Panc1 (cell line): ENCODE measurements at regions not wholly inside any gene's neighbourhood (a gene's known extent, or its start where the extent isn't known, plus 50 kb on each side); places are given as distances from the start of the nearest gene placed in this dataset.

Source experiments
- ATAC-seq: fragments of 200-7000 bp; cut with Tn5 transposase; 2 replicates; pipeline ENCODE4 v1.9.1; 2020; ENCODE audit warnings: mild to moderate bottlenecking, moderate library complexity
- BruUV-seq: library from RNA; stranded (reverse); fragments of 400-500 nt; replicated peaks from 2 replicates; lab custom pipeline; 2021; lab: Mats Ljungman, UMichigan
- CTCF ChIA-PET: fragments of 300-600 bp; sonication (Branson Sonifier 250); formaldehyde crosslinking; loops from one replicate; lab custom pipeline; 2022; ENCODE audit warnings: antibody characterized with exemption; lab: Charles Lee
- POLR2A ChIA-PET: fragments of 300-600 bp; sonication (Branson Sonifier 250); formaldehyde crosslinking; loops from one replicate; lab custom pipeline; 2022; ENCODE audit warnings: antibody characterized with exemption; lab: Charles Lee
- DNase-seq: peaks from one replicate; pipeline ENCODE4 v3.0.0-alpha.2; 2010; ENCODE audit warnings: low read depth, low spot score
- H3K27ac ChIP-seq: 2 replicates; pipeline ENCODE4 v1.5.1; 2011; ENCODE audit warnings: mild to moderate bottlenecking, low read length, inconsistent platforms
- H3K27me3 ChIP-seq: fragments of 200-500 bp; sonication (Bioruptor generic); 2 replicates; pipeline ENCODE4 v1.6.0; 2014; ENCODE audit warnings: low read length, inconsistent platforms; ENCODE audit not compliant: control insufficient read depth, insufficient read depth
- H3K36me3 ChIP-seq: fragments of 200-500 bp; sonication (Bioruptor generic); 2 replicates; pipeline ENCODE4 v1.5.1; 2014; ENCODE audit warnings: inconsistent platforms, mild to moderate bottlenecking, low read length, moderate library complexity; ENCODE audit not compliant: control insufficient read depth, insufficient read depth
- H3K4me1 ChIP-seq: 2 replicates; pipeline ENCODE4 v1.5.1; 2011; ENCODE audit warnings: inconsistent platforms, mild to moderate bottlenecking, low read length, moderate library complexity; ENCODE audit not compliant: control insufficient read depth, insufficient read depth
- H3K4me3 ChIP-seq, 2 experiments: 2 replicates each; pipeline ENCODE4 v1.5.1; 2011 to 2012; ENCODE audit warnings: low read depth in 2 of 2, low read length in 2 of 2, mild to moderate bottlenecking in 2 of 2, inconsistent platforms in 1 of 2, moderate library complexity in 1 of 2
- H3K9me3 ChIP-seq: fragments of 200-500 bp; sonication (Bioruptor generic); 2 replicates; pipeline ENCODE4 v1.5.1; 2014; ENCODE audit warnings: low read depth, mild to moderate bottlenecking, inconsistent platforms, low read length, moderate library complexity; ENCODE audit not compliant: control insufficient read depth, insufficient read depth
- CTCF ChIP-seq: fragments of 450-650 bp; IDR thresholded peaks from 2 replicates; pipeline ENCODE4 v1.5.1; 2017; ENCODE audit warnings: mild to moderate bottlenecking
- POLR2AphosphoS5 ChIP-seq: IDR thresholded peaks from 2 replicates; pipeline ENCODE4 v1.6.1; 2012; ENCODE audit warnings: mild to moderate bottlenecking, low read depth, low read length, moderate library complexity
- SIN3A ChIP-seq: IDR thresholded peaks from 2 replicates; pipeline ENCODE4 v1.6.1; 2012; ENCODE audit warnings: low read depth, mild to moderate bottlenecking, low read length, moderate library complexity, borderline replicate concordance; ENCODE audit not compliant: insufficient read depth
- TCF7L2 ChIP-seq: IDR thresholded peaks from 2 replicates; pipeline ENCODE4 v1.6.1; 2011; ENCODE audit warnings: mild to moderate bottlenecking, low read depth, low read length, inconsistent platforms
- in situ Hi-C: cut with HindIII; loops from 2 replicates; pipeline ENCODE4 v1.10.0; 2016; ENCODE audit warnings: low sequenced_read_pairs, low pct_unique_long_range_greater_than_20kb
- intact Hi-C: fragments of 100-400 bp; cut with micrococcal nuclease; formaldehyde crosslinking; loops from one replicate; pipeline ENCODE4 v1.10.0; 2022; ENCODE audit not compliant: unreplicated experiment
- TF ChIP-seq, protein P1 (sequence below), 2 experiments: IDR thresholded peaks; 2 replicates each; pipeline ENCODE4 v1.6.1; 2011 to 2012; ENCODE audit warnings: low read depth in 2 of 2, control low read depth in 1 of 2, low read length in 1 of 2, mild to moderate bottlenecking in 1 of 2, moderate library complexity in 1 of 2; ENCODE audit not compliant: insufficient read depth in 1 of 2

DNA sequence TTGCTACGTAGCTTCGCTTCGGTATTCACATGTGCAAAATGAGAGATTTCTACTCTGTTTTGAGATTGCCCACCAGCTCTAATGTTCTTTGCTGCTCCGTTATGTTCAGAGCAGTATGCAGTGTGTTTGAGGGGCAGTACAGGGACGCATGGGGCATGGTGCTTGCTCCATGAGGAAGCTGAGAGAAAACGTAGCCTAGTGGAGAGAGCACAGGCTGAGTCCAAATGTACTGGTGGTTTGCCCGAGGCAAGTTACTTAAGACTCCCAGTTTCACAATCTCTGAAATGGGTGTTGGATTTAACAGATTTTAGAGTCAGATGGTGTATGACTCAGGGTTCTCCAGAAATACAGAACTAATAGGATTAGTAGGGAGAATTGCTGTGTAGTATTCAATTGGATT is 310.5 kb downstream of the ETNK1 start:
- no peak overlapping the region for H3K4me3 ChIP-seq
- H3K4me1 ChIP-seq, result no peaks in the 10 kb centered on the region
- ATAC-seq (no peak), DNase-seq (no peak)
- CTCF ChIA-PET, result no interaction called here
- TF ChIP-seq CTCF (no peak), TCF7L2 (no peak), SIN3A (no peak), POLR2AphosphoS5 (no peak)
- TF ChIP-seq, protein P1, sequence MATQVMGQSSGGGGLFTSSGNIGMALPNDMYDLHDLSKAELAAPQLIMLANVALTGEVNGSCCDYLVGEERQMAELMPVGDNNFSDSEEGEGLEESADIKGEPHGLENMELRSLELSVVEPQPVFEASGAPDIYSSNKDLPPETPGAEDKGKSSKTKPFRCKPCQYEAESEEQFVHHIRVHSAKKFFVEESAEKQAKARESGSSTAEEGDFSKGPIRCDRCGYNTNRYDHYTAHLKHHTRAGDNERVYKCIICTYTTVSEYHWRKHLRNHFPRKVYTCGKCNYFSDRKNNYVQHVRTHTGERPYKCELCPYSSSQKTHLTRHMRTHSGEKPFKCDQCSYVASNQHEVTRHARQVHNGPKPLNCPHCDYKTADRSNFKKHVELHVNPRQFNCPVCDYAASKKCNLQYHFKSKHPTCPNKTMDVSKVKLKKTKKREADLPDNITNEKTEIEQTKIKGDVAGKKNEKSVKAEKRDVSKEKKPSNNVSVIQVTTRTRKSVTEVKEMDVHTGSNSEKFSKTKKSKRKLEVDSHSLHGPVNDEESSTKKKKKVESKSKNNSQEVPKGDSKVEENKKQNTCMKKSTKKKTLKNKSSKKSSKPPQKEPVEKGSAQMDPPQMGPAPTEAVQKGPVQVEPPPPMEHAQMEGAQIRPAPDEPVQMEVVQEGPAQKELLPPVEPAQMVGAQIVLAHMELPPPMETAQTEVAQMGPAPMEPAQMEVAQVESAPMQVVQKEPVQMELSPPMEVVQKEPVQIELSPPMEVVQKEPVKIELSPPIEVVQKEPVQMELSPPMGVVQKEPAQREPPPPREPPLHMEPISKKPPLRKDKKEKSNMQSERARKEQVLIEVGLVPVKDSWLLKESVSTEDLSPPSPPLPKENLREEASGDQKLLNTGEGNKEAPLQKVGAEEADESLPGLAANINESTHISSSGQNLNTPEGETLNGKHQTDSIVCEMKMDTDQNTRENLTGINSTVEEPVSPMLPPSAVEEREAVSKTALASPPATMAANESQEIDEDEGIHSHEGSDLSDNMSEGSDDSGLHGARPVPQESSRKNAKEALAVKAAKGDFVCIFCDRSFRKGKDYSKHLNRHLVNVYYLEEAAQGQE (IDR thresholded peaks at IDR 0.05; ENCODE audit: insufficient read depth in 1 of 2, low read depth in 2 of 2, low read length in 1 of 2), result no peak
- POLR2A ChIA-PET, result no interaction called here
- H3K27me3 ChIP-seq, result no peaks in the 10 kb centered on the region; the same call in 1 of the 2 replicates
- H3K9me3 ChIP-seq, result no peaks in the 10 kb centered on the region
- H3K27ac ChIP-seq, result no peak overlapping the region
- no peaks in the 10 kb centered on the region for H3K36me3 ChIP-seq
- in situ Hi-C loops (no loop called here), intact Hi-C loops (no loop called here)
- BruUV-seq, result no TSS peak

- Histone ChIP-seq H3K9me3 (no peaks in the 10 kb centered on the region), H3K4me3 (no peak overlapping the region), H3K4me1 (no peaks in the 10 kb centered on the region), H3K36me3 (no peaks in the 10 kb centered on the region), H3K27me3 (no peaks in the 10 kb centered on the region), H3K27ac (no peak overlapping the region)
- DNase-seq (no peak), ATAC-seq (no peak)
- no peak for TF ChIP-seq CTCF
- TF ChIP-seq TCF7L2, result no peak
- TF ChIP-seq, protein P1 (IDR thresholded peaks at IDR 0.05; ENCODE audit: insufficient read depth in 1 of 2, low read depth in 2 of 2, low read length in 1 of 2), result no peak
- no peak for TF ChIP-seq POLR2AphosphoS5
- TF ChIP-seq SIN3A, result no peak
- ChIA-PET CTCF (no interaction called here), POLR2A (no interaction called here)
- intact Hi-C loops, result no loop called here
- in situ Hi-C loops, result no loop called here
- BruUV-seq, result no TSS peak
Observed at GRCh38 chr12:22938323-22938722, 313.4 kb downstream of the ETNK1 start.
